ENCODE measurements at regions not wholly inside any gene's neighbourhood (a gene's known extent, or its start where the extent isn't known, plus 50 kb on each side); places are given as distances from the start of the nearest gene placed in this dataset.

DNA sequence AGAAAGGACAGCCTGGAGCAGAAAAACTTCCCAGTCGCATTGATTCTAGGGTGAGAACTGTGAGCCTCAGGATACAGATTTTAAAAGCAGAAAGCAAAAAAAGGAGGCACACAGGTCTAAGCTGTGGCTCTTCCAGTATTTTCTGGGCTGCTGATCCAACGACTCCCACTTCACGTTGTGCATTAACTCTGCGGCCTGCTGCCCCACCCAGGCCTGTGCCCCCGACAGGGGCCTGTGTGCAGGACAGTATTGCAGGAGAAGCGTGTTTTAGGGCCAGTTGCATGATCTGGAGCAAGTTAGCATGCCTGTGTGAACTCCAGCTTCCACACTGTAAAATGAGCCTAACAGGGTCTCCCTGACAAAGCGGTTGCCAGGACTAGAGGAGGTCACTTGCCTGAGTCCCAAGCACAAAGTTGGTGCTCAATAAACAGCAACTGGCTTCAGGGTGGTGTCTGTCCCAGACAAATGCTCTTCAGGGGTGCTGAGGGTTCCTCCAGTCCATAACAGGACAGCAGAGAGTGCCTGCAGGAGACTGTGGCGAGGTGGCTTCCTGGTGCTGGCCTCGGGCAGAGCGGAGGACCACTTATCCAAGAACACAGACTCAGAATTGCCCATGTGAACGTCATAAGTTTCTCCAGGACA is 66.8 kb upstream of the RAB4A start:
- TF ChIP-seq, protein P1, sequence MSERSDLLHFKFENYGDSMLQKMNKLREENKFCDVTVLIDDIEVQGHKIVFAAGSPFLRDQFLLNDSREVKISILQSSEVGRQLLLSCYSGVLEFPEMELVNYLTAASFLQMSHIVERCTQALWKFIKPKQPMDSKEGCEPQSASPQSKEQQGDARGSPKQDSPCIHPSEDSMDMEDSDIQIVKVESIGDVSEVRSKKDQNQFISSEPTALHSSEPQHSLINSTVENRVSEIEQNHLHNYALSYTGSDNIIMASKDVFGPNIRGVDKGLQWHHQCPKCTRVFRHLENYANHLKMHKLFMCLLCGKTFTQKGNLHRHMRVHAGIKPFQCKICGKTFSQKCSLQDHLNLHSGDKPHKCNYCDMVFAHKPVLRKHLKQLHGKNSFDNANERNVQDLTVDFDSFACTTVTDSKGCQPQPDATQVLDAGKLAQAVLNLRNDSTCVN (CRISPR knock-in tag; IDR thresholded peaks at IDR 0.05; ENCODE audit: borderline replicate concordance) = no peak
- no peak for TF ChIP-seq ZNF275 (CRISPR knock-in tag; IDR thresholded peaks at IDR 0.05; ENCODE audit: borderline replicate concordance)
- no peak for TF ChIP-seq ZNF589 (CRISPR knock-in tag; conservative IDR thresholded peaks at IDR 0.05)
- no peak for TF ChIP-seq ZSCAN5A (CRISPR knock-in tag; IDR thresholded peaks at IDR 0.05; ENCODE audit: borderline replicate concordance)
- no peak for TF ChIP-seq SETDB1 (CRISPR knock-in tag; IDR thresholded peaks at IDR 0.05; ENCODE audit: borderline replicate concordance)

Data from HepG2 (cell line).